ENCODE measurements at regions not wholly inside any gene's neighbourhood (a gene's known extent, or its start where the extent isn't known, plus 50 kb on each side); places are given as distances from the start of the nearest gene placed in this dataset.

- DNase-seq (ENCODE audit: low read depth in 4 of 4, low spot score in 1 of 4), result no peak
Measured at GRCh38 chr5:165836046-165836445, 2330.6 kb downstream of the MAT2B start.

GRCh38 chr5:165837286-165837685 is 2331.9 kb downstream of the MAT2B start:
- no peak for DNase-seq (ENCODE audit: low read depth in 4 of 4, low spot score in 1 of 4)

- no peak for DNase-seq (ENCODE audit: low read depth in 4 of 4, low spot score in 1 of 4)
Measured at GRCh38 chr5:165844571-165844970, 2339.2 kb downstream of the MAT2B start.

GRCh38 chr5:165858118-165858517 is 2352.7 kb downstream of the MAT2B start:
- DNase-seq (ENCODE audit: low read depth in 4 of 4, low spot score in 1 of 4), result no peak

- DNase-seq (ENCODE audit: low read depth in 4 of 4, low spot score in 1 of 4), result no peak
Measured at GRCh38 chr5:165859251-165859650, 2353.8 kb downstream of the MAT2B start.

- DNase-seq (ENCODE audit: low read depth in 4 of 4, low spot score in 1 of 4), result no peak
Measured at GRCh38 chr5:165863239-165863638, 2357.8 kb downstream of the MAT2B start.

- no peak for DNase-seq (ENCODE audit: low read depth in 4 of 4, low spot score in 1 of 4)
Measured at GRCh38 chr5:165871291-165871690, 2365.9 kb downstream of the MAT2B start.

GRCh38 chr5:165874851-165875250 is 2369.4 kb downstream of the MAT2B start:
- no peak for DNase-seq (ENCODE audit: low read depth in 4 of 4, low spot score in 1 of 4)

- DNase-seq (ENCODE audit: low read depth in 4 of 4, low spot score in 1 of 4), result no peak
Measured at GRCh38 chr5:165876538-165876937, 2371.1 kb downstream of the MAT2B start.

- no peak for DNase-seq (ENCODE audit: low read depth in 4 of 4, low spot score in 1 of 4)
Measured at GRCh38 chr5:165877475-165877874, 2372.1 kb downstream of the MAT2B start.

- DNase-seq (ENCODE audit: low read depth in 4 of 4, low spot score in 1 of 4), result no peak
Measured at GRCh38 chr5:165881259-165881658, 2375.8 kb downstream of the MAT2B start.

GRCh38 chr5:165882099-165882498 is 2376.7 kb downstream of the MAT2B start:
- no peak for DNase-seq (ENCODE audit: low read depth in 4 of 4, low spot score in 1 of 4)

GRCh38 chr5:165885623-165886350 is 2380.4 kb downstream of the MAT2B start:
- DNase-seq (ENCODE audit: low read depth in 4 of 4, low spot score in 1 of 4), result no peak

GRCh38 chr5:165887147-165887546 is 2381.7 kb downstream of the MAT2B start:
- DNase-seq (ENCODE audit: low read depth in 4 of 4, low spot score in 1 of 4), result no peak

- no peak for DNase-seq (ENCODE audit: low read depth in 4 of 4, low spot score in 1 of 4)
Measured at GRCh38 chr5:165892383-165892782, 2387.0 kb downstream of the MAT2B start.

- no peak for DNase-seq (ENCODE audit: low read depth in 4 of 4, low spot score in 1 of 4)
Measured at GRCh38 chr5:165894916-165895315, 2389.5 kb downstream of the MAT2B start.

GRCh38 chr5:165903835-165904234 is 2387.6 kb upstream of the WWC1 start:
- no peak for DNase-seq (ENCODE audit: low read depth in 4 of 4, low spot score in 1 of 4)

- DNase-seq (ENCODE audit: low read depth in 4 of 4, low spot score in 1 of 4), result no peak
Measured at GRCh38 chr5:165906871-165907270, 2384.6 kb upstream of the WWC1 start.

GRCh38 chr5:165913059-165913458 is 2378.4 kb upstream of the WWC1 start:
- no peak for DNase-seq (ENCODE audit: low read depth in 4 of 4, low spot score in 1 of 4)

GRCh38 chr5:165914456-165914855 is 2377.0 kb upstream of the WWC1 start:
- no peak for DNase-seq (ENCODE audit: low read depth in 4 of 4, low spot score in 1 of 4)

- no peak for DNase-seq (ENCODE audit: low read depth in 4 of 4, low spot score in 1 of 4)
Measured at GRCh38 chr5:165919196-165919595, 2372.2 kb upstream of the WWC1 start.

GRCh38 chr5:165920655-165921054 is 2370.8 kb upstream of the WWC1 start:
- DNase-seq (ENCODE audit: low read depth in 4 of 4, low spot score in 1 of 4), result no peak

GRCh38 chr5:165928971-165929370 is 2362.5 kb upstream of the WWC1 start:
- DNase-seq (ENCODE audit: low read depth in 4 of 4, low spot score in 1 of 4), result no peak
